Fibroblast of pulmonary artery (primary cell): ENCODE measurements at regions not wholly inside any gene's neighbourhood (a gene's known extent, or its start where the extent isn't known, plus 50 kb on each side); places are given as distances from the start of the nearest gene placed in this dataset.

Experiments
- DNase-seq: peaks from one replicate; pipeline ENCODE4 v3.0.0-alpha.2; 2010; ENCODE audit warnings: low read depth
- H3K4me3 ChIP-seq: replicated peaks from 2 replicates; pipeline ENCODE4 v1.5.1; 2011; ENCODE audit warnings: low read depth, mild to moderate bottlenecking, control low read depth, low read length, moderate library complexity
- TF ChIP-seq, protein P1 (sequence below): IDR thresholded peaks from 2 replicates; pipeline ENCODE4 v1.5.1; 2011; ENCODE audit warnings: mild to moderate bottlenecking, control low read depth, low read length, inconsistent platforms; ENCODE audit errors: missing control alignments

DNA sequence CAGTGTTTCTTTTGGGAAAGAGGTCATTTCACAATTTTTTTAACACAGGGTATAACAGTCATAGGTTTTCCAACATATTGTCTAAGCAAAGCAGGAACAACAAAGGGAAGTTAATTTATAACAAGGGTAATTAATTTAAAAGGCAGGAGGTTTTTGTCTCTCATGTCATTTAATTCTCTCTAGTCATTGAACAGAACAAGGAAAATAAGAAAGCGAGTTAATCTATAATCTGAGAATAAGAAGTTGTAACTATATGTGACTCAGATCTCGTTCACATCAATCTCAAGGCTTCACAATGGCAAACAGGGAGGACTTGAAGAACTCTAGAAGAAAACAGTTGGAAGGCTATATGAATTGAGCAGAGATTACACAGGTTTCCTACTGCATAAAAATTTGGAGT lies 579.8 kb upstream of the CCDC54 start:
- no peak overlapping the region for H3K4me3 ChIP-seq
- TF ChIP-seq, protein P1, sequence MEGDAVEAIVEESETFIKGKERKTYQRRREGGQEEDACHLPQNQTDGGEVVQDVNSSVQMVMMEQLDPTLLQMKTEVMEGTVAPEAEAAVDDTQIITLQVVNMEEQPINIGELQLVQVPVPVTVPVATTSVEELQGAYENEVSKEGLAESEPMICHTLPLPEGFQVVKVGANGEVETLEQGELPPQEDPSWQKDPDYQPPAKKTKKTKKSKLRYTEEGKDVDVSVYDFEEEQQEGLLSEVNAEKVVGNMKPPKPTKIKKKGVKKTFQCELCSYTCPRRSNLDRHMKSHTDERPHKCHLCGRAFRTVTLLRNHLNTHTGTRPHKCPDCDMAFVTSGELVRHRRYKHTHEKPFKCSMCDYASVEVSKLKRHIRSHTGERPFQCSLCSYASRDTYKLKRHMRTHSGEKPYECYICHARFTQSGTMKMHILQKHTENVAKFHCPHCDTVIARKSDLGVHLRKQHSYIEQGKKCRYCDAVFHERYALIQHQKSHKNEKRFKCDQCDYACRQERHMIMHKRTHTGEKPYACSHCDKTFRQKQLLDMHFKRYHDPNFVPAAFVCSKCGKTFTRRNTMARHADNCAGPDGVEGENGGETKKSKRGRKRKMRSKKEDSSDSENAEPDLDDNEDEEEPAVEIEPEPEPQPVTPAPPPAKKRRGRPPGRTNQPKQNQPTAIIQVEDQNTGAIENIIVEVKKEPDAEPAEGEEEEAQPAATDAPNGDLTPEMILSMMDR, result no peak
- DNase-seq, result no peak

DNA sequence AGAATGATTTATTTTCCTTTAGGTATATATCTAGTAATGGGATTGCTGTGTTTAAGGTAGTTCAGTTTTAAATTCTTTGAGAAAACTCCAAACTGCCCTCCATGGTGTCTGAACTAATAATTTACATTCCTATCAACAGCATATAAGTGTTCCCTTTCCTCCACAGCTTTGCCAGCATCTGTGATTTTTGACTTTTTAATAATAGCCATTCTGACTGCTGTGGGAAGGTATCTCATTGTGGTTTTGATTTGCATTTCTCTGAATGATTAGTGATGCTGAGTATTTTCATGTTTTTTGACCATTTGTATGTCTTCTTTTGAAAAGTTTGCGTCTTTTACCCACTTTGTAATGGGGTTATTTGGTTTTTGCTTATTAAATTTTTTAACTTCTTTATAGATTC lies 571.6 kb upstream of the CCDC54 start:
- H3K4me3 ChIP-seq, result no peak overlapping the region
- TF ChIP-seq, protein P1, result no peak
- no peak for DNase-seq

DNA sequence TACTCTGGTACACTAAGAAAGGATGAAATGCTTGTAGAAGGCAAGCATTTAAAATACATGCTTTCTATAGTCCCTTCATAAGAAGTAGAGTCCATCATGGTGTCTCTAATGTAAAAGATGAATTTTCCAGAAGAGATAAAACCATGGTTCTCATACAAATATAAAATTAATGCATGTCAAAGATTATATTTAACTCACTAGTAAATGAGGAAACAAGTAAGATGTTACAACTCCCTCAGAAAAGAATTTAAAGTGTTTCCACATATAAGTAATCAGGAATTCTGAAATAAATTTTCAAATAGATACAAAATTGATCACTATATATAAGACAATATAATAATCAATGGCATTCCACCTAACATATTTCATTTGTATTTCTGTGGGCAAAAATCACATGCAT lies 570.3 kb upstream of the CCDC54 start:
- no peak for DNase-seq
- TF ChIP-seq, protein P1, result no peak
- no peak overlapping the region for H3K4me3 ChIP-seq

DNA sequence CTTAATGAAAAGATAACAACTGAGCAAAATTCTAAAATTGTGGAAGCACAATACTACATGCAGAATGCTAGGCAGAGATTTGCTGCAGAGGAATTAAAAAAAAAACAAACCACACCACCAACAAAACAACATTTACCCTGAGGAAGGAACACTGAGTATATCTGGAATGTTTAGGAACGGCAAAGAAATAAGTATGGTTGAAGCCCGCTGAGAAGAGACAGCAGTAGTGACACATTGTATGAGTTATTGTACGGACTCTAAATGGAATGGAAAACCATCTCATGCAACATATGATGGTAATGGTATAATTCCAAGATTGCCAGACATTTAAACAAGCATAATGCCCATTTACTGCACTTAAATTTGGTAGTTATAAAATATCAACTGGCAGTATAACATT lies 568.2 kb upstream of the CCDC54 start:
- no peak for DNase-seq
- TF ChIP-seq, protein P1, result no peak
- no peak overlapping the region for H3K4me3 ChIP-seq

DNA sequence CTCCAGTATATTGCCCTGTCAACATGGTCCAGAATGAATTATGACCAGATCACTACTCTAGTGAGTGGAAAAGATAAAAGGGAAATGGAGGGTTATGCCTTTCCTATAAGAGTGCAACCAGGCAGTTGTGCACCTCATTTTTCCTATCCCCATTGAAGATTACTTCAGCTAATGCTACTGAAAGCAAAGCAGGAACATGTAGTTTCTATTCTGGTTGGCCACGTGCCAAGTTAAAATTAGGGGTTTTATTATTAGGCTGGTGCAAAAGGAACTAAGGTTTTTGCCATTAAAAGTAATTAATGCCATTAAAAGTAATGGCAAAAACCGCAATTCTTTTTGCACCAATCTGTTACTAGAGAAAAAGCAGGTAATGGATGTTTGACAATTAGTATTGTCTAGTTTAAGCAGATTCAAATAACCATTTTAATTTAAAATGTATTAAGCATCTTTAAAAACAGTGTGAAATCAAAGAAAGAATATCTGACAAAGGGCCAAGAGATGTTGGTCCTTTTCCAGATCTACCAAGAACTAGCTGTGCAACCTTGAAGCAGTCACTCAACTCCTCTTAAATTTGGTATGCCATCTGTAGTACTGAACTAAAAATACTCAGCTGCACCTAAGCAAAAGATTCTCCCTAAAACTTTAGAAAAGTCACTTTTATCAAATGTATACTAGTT lies 567.5 kb upstream of the CCDC54 start:
- H3K4me3 ChIP-seq, result no peak overlapping the region
- no peak for DNase-seq
- TF ChIP-seq, protein P1, result no peak

DNA sequence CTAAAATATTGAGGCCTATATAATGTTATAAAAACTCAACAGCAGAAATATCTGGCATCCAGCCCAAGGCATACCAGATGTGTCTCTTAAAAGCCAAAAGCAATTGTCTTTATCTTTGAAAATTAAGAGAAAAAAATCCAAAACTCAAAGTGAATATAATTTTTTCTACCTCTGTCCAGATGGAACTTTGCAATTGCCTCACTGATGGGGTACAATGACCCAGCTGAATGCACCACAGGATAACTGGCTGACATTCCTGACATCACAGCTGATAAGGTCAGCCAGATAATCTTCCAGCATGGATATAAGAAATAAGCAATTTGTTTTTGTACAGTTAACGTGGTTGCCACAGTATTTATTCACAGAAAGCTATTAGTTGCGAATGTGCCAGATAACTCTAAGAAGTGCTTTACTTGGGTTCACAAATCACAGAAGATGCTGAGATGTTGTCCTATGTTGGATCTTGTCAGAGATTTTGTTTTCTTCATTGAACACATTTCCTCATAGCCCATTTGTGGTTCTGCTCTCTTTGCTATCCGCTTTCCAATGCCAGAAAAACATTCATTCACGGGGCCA lies 566.9 kb upstream of the CCDC54 start:
- TF ChIP-seq, protein P1, result no peak
- no peak overlapping the region for H3K4me3 ChIP-seq
- peak; percentile 52 for DNase-seq

DNA sequence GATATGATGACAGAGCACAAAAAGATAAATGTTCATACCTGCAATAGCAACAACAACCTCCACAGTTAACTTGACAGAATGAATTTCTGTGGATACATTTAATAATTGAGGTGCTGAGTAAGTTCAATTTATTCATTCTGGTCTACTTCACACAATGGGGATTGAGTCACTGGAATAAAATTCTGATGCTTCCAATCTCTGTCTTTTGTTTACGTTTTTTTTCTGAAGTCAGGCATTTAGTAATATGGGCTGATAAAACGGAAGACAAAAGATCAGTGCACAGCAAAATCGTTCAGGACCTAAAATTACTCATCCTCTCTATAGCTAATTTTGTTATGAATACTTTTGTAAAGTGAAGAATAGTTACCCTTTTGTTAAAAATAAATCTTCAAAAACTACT lies 565.9 kb upstream of the CCDC54 start:
- no peak overlapping the region for H3K4me3 ChIP-seq
- TF ChIP-seq, protein P1, result no peak
- DNase-seq, result peak; percentile 76
